ENCODE measurements at regions not wholly inside any gene's neighbourhood (a gene's known extent, or its start where the extent isn't known, plus 50 kb on each side); places are given as distances from the start of the nearest gene placed in this dataset.

DNA sequence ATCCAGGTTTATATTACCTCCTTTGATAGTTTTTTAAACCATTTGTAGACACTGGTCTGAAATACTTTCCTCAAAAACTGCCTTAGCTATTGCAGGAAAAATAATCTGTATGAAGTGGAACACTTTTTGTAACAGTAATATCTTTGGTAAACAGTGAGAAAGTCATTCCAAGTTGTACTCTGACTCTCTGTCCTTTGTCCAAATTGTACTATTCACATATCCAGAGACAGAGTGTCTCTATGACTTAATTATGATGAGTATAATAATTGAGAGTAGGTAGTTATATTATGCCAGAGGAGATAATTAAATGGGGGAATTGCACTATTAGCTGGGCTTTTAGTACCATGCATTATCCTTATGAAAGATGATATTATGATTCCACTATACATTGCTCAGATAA, 112.6 kb upstream of the LCORL start:
- TF ChIP-seq, protein P1, sequence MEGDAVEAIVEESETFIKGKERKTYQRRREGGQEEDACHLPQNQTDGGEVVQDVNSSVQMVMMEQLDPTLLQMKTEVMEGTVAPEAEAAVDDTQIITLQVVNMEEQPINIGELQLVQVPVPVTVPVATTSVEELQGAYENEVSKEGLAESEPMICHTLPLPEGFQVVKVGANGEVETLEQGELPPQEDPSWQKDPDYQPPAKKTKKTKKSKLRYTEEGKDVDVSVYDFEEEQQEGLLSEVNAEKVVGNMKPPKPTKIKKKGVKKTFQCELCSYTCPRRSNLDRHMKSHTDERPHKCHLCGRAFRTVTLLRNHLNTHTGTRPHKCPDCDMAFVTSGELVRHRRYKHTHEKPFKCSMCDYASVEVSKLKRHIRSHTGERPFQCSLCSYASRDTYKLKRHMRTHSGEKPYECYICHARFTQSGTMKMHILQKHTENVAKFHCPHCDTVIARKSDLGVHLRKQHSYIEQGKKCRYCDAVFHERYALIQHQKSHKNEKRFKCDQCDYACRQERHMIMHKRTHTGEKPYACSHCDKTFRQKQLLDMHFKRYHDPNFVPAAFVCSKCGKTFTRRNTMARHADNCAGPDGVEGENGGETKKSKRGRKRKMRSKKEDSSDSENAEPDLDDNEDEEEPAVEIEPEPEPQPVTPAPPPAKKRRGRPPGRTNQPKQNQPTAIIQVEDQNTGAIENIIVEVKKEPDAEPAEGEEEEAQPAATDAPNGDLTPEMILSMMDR (IDR thresholded peaks at IDR 0.05) = no peak
- TF ChIP-seq POLR2A (IDR thresholded peaks at IDR 0.05) (no peak), POLR2AphosphoS5 (IDR thresholded peaks at IDR 0.05) (no peak), EP300 (IDR thresholded peaks at IDR 0.05) (no peak)
